22Rv1 (cell line): ENCODE measurements at regions not wholly inside any gene's neighbourhood (a gene's known extent, or its start where the extent isn't known, plus 50 kb on each side); places are given as distances from the start of the nearest gene placed in this dataset.

Experiments used
- H3K27ac ChIP-seq: fragments of 450-650 bp; 2 replicates; pipeline ENCODE4 v1.5.1; 2017
- CTCF ChIP-seq: fragments of 450-650 bp; IDR thresholded peaks from 2 replicates; pipeline ENCODE4 v1.5.1; 2017; ENCODE audit warnings: mild to moderate bottlenecking
- ZFX ChIP-seq: fragments of 450-650 bp; IDR thresholded peaks from 2 replicates; pipeline ENCODE4 v1.6.1; 2017; ENCODE audit warnings: antibody characterized with exemption, borderline replicate concordance

GRCh38 chr5:5613261-5613990 lies 190.9 kb downstream of the ICE1 start:
- H3K27ac ChIP-seq = no peak overlapping the region
- TF ChIP-seq ZFX = no peak
- no peak for TF ChIP-seq CTCF

- TF ChIP-seq ZFX = no peak
- TF ChIP-seq CTCF = no peak
- no peak overlapping the region for H3K27ac ChIP-seq
Observed at GRCh38 chr5:5612096-5612495, 189.6 kb downstream of the ICE1 start.

GRCh38 chr5:5609935-5610334 lies 187.5 kb downstream of the ICE1 start:
- no peak overlapping the region for H3K27ac ChIP-seq
- TF ChIP-seq CTCF (no peak), ZFX (no peak)

GRCh38 chr5:5605170-5605764 lies 182.8 kb downstream of the ICE1 start:
- TF ChIP-seq ZFX (no peak), CTCF (no peak)
- no peak overlapping the region for H3K27ac ChIP-seq

- TF ChIP-seq ZFX (no peak), CTCF (no peak)
- H3K27ac ChIP-seq = no peak overlapping the region
Observed at GRCh38 chr5:5602554-5602953, 180.1 kb downstream of the ICE1 start.

- TF ChIP-seq CTCF (no peak), ZFX (no peak)
- H3K27ac ChIP-seq = no peak overlapping the region
Observed at GRCh38 chr5:5598547-5599113, 176.2 kb downstream of the ICE1 start.

- H3K27ac ChIP-seq = no peak overlapping the region
- TF ChIP-seq CTCF = no peak
- no peak for TF ChIP-seq ZFX
Observed at GRCh38 chr5:5593391-5593790, 170.9 kb downstream of the ICE1 start.
